Left ventricle myocardium superior (tissue), 1 donor: ENCODE measurements at regions not wholly inside any gene's neighbourhood (a gene's known extent, or its start where the extent isn't known, plus 50 kb on each side); places are given as distances from the start of the nearest gene placed in this dataset.

Source experiments
- ATAC-seq: fragments of 200-7000 bp; cut with Tn5 transposase; one replicate; pipeline ENCODE4 v1.9.1; 2020; ENCODE audit warnings: mild to moderate bottlenecking, moderate library complexity
- DNase-seq: peaks from one replicate; pipeline ENCODE4 v3.0.0-alpha.2; 2020
- intact Hi-C: fragments of 100-400 bp; cut with micrococcal nuclease; formaldehyde crosslinking; loops from one replicate; pipeline ENCODE4 v1.11.0; 2022
- donor health status: DM: no; HTN: yes; CAD: no; lungs with severe emphysema.

DNA sequence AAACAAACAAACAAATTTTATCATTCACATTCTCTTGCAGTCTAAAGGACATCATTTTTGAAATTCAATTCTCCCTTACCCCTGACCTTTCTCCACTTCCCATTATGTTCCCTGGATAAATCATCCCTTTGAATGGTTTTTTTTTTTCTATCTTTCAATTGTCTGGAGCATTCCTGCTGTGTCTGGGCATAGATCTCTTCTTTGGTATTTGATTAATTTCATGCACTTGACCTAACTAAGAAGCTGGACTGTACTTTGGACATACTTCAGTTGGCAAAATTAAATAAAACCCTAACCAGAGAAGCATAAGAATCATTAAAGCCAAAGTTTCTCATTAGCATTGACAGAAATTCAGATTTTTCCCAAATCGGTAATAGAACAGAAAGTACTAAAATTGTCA lies 163.6 kb upstream of the BMP4 start:
- ATAC-seq (no peak), DNase-seq (no peak)
- intact Hi-C loops = no loop called here

DNA sequence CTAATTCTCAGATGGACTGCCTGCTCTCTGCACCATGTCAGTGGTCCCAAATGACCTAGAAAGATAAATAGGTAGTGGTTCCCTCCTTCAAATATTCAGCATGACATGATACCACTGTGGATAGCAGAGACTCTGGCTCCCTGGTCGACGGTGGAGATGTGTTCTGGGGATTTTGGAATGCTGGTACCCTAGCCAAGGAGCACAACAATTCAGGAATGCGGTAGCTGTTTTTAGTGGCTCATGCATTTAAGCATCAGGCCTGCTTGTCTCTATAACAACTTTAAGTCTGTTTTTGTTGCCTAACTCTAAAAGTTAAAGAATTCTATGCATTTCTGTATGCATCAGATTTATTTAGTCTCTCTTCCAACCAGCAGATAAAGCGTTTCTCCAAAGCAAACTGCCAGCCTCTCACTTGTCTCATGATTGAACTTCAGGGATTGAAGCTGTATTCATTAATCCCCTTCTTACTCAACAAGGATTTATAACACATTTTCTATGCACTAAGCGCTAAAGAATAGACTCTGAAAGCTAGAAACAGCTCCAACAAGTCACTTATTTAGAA lies 164.9 kb upstream of the BMP4 start:
- intact Hi-C loops = no loop called here
- DNase-seq (no peak), ATAC-seq (no peak)

- DNase-seq = no peak
- no peak for ATAC-seq
- intact Hi-C loops = no loop called here
These were observed 167.2 kb upstream of the BMP4 start for GRCh38 chr14:54123841-54124240.

DNA sequence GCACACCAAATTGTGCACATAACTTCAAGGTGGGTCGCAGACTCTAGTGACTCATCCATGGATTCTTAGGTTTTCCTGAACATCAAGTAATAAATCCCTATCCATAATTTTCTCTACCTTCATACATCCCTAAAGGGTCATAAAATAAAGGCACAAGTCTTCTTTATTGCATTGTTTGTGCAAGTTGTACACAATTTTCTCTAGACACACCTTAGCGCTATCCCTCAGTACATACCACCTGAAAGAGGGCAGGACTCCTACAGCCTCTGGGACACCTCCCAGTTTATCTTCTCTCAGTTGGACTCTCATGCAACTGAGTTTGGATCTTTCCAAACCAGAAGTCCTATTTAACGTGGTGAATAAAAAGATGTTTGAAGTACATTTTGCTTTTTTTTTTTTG lies 168.5 kb upstream of the BMP4 start:
- intact Hi-C loops = no loop called here
- ATAC-seq (no peak), DNase-seq (no peak)

DNA sequence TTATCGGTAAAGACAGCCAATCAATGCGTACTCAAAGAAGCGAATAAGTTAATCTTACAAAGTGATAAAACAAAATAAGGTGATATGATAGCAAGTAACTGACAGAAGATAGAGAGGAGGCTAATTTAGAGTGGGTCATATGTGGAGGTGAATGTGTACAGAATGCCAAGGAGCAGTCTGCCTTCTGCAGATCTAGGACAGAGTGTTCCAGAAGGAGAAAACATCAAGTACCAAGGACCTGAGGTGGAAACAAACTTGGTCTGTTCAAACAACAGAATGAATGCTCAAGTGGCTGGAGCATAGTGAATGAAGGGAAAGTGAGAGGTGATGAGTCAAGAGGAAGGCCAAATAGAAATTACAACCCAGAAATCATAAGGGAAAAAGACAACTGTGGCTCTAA lies 170.3 kb upstream of the BMP4 start:
- ATAC-seq = no peak
- intact Hi-C loops = no loop called here
- no peak for DNase-seq

- no peak for ATAC-seq
- no peak for DNase-seq
- intact Hi-C loops = no loop called here
These were observed 170.9 kb upstream of the BMP4 start for GRCh38 chr14:54127526-54127925.

DNA sequence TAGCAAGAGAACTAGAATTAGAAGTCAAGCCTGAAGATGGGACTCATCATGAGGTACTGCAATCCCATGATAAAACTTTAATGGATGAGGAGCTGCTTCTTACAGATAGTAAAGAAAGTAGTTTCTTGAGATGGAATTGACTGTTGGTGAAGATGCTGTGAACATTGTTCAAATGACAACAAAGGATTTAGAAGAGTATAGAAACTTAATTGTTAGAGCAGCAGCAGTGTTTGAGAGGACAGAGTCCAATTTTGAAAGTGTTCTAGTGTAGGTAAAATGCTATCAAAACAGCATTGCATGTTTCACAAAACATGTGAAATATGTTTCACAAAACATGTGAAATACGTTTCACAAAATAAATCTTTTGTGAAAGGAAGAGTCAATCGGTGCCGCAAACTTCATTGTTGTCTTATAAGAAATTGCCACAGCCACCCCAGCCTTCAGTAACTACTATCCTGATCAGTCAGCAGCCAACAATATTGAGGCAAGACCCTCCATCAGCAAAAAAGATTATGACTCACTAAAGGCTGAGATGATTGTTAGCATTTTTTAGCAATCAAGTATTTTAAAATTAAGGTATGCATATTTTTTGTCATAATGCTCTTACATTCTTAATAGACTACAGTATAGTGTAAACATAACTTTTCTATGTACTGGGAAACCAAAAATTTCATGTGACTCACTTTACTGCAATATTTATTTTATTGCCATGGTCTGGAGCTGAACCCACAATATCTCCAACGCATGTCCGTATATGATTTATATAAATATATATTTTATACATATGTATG lies 173.4 kb upstream of the BMP4 start:
- ATAC-seq = no peak
- intact Hi-C loops = no loop called here
- DNase-seq = no peak

GRCh38 chr14:54132496-54132895 lies 175.9 kb upstream of the BMP4 start:
- intact Hi-C loops = no loop called here
- DNase-seq (no peak), ATAC-seq (no peak)

- intact Hi-C loops = no loop called here
- no peak for ATAC-seq
- DNase-seq = no peak
These were observed 177.3 kb upstream of the BMP4 start for GRCh38 chr14:54133896-54134295.

DNA sequence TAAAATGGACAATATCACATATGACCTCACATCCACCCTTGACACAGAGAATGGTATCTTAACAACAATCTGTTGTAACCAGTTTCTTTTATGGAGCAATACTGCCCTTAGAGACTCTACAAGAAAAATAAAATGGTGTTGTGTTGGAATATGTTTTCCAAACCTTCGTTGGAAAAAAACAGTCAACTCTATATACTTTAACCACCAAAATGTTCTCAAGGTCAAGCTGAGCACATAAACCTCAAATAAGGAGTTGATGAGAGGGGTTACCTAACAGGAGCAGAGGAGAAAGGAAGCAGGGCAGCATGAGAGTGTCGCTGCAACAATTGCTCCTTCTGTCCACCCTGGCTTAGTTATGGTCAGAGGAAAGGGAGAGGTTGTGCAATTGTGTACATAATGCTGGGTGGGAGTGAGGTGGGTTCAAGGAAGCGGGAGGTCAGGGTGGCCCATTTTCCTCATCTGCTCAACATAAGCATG lies 179.2 kb upstream of the BMP4 start:
- no peak for ATAC-seq
- no peak for DNase-seq
- intact Hi-C loops = no loop called here

DNA sequence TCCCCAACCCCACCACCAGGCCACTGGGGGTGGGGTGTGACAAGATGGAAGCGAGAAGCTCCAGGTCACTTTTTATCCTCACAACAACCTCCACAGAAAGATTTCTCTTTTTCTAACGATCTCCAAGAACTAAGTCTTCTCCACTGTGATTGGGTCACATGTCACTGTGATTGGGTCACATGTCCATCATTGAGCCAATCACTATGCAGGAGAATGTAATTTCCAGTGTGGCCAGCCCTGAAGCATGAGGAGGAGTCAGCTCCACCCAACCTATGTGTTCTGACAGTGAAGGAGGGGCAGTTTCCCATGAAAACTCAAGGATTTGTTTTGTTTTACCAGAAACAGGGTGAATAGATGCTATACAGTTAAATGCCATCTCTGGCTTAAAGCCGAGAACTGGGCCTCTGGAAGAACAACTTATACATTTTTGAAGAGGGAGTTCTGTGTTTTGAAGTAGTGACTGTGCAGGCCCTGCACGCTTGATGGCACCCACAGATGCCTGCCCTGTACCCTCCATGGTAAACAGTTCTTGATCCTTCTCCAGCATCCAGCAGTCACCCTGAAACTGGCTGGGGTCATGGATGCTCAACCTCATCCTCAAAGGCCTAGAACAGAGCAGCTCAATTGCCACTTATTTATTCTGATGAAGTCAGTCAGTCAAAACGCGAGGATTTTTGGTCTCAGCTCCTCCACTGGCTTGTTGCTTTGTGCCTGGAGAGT lies 180.4 kb upstream of the BMP4 start:
- intact Hi-C loops = no loop called here
- ATAC-seq (no peak), DNase-seq (no peak)

GRCh38 chr14:54137614-54137961 lies 181.0 kb upstream of the BMP4 start:
- ATAC-seq = no peak
- intact Hi-C loops = no loop called here
- DNase-seq = no peak

GRCh38 chr14:54138024-54138353 lies 181.4 kb upstream of the BMP4 start:
- ATAC-seq (no peak), DNase-seq (no peak)
- intact Hi-C loops = no loop called here

DNA sequence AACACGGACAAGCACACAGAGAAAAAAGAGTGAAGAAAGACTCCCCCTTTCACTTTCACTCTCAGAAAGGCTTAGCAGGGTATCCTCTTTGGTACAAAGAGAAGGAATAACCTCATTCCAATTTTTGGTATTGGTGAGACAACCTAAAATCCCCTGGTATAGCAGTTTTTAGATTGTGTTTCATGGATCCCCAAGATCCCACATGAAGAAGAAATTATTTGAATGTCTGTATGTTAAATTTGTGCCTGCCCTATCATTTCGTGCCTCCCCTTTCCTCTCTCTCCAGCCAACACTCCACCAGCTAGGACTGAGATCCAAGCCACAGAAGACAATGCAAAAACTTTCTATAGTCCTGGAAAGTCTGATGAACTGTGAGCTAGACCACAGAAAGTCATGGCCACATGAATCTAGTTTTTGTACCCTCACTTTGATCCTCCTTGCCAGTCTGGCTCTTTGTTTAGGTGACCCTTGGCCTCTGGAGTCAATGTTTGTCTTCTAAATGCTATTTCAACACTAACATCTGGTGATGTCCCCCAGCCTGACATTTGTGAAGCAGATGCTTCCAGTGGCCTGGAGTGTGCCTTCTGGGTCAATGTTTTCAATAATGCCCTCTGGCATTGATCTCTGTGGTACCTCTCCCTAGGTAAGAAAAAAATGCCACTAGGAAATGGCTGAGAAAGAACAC lies 181.9 kb upstream of the BMP4 start:
- intact Hi-C loops = no loop called here
- no peak for DNase-seq
- ATAC-seq = no peak

DNA sequence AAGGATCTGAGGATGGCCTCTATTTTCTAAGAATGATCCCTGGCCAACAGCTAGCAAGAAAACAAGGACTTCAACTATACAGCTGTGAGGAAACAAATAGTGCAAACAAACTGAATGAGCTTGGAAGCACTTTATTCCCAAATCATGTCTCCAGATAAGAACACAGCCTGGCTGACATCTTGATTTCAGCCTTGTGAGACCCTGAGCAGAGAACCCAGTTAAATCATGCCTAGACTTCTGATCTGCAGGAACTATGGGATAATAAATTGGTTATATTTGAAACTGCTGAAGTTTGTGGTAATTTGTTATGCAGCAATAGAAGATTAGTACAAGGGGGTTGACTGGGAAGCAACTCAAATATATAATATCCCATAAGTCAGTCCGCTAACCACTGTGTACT lies 183.9 kb upstream of the BMP4 start:
- no peak for DNase-seq
- ATAC-seq = no peak
- intact Hi-C loops = no loop called here

DNA sequence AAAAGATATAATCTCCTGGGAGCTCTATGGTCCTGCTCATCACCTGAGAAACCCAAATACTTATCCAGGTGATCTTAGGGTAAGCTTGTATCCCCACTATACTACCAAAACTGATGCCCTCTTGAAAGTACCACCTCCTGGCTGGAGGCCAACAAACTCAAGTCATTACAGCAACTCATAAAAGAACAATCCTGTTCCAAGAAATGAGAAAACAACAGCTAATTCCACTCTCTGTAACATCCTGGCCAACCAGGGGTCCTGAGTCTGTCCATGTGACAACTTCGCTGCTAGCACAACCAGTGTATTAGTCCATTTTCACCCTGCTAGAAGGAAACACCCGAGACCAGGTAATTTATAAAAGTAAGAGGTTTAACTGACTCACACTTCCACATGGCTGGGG lies 190.0 kb upstream of the BMP4 start:
- ATAC-seq = no peak
- no peak for DNase-seq
- intact Hi-C loops = no loop called here

GRCh38 chr14:54147282-54147681 lies 190.7 kb upstream of the BMP4 start:
- intact Hi-C loops = no loop called here
- ATAC-seq (no peak), DNase-seq (no peak)

GRCh38 chr14:54147758-54148157 lies 191.1 kb upstream of the BMP4 start:
- intact Hi-C loops = no loop called here
- DNase-seq = no peak

DNA sequence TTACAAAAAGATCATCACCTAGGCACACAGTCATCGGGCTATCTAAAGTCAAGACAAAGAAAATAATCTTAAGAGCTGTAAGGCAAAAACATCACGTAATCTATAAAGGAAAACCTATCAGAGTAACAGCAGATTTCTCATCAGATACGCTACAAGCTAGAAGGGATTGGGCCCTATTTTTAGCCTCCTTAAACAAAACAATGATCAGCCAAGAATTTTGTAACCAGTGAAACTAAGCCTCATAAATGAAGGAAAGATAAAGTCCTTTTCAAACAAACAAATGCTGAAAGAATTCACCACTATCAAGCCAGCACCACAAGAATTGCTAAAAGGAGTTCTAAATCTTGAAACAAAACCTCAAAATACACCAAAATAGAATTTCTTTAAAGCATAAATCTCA lies 191.6 kb upstream of the BMP4 start:
- ATAC-seq (no peak), DNase-seq (no peak)
- intact Hi-C loops = no loop called here

More at GRCh38 chr14:54147758-54148157, 191.1 kb upstream of the BMP4 start:
- no peak for ATAC-seq

DNA sequence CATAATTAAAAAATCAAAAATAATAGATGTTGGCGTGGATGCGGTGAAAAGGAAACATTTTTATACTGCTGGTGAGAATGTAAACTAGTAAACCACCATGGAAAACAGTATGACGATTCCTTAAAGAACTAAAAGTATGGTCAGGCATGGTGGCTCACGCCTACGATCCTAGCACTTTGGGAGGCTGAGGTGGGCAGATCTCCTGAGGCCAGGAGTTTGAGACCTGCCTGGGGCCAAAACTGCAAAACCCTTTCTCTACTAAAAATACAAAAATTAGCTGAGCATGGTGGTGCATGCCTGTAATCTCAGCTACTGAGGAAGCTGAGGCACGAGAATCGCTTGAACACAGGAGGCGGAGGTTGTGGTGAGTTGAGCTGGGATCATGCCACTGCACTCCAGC lies 195.7 kb upstream of the BMP4 start:
- ATAC-seq = no peak
- DNase-seq = no peak
- intact Hi-C loops = no loop called here
